ENCODE measurements at regions not wholly inside any gene's neighbourhood (a gene's known extent, or its start where the extent isn't known, plus 50 kb on each side); places are given as distances from the start of the nearest gene placed in this dataset.

DNA sequence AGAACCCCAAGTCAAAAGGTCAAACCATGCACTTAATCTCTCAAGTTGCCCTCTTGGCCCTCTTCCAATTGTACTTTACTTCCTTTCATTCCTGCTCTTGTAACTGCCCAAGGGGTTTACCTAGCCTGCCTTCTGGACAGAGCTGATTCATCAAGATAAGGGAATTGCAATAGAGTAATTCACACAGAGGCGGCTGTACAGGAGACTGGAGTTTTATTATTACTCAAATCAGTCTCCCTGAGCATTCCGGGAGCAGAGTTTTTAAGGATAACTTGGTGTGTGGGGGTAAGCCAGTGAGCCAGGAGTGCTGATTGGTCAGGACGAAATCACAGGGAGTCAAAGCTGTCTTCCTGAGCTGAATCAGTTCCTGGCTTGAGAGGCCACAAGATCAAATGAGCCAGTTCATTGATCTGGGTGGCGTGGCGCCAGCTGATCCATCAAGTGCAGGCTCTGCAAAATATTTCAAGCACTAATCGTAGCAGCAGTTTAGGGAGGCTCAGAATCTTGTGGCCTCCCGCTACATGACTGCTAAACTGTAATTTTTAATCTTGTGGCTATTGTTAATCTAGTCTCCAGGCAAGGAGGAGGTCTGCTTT, 590.0 kb downstream of the EPHA3 start:
- no peak for DNase-seq
- ChIA-PET CTCF (no interaction called here), POLR2A (no interaction called here)
- Histone ChIP-seq H3K27me3 (replicated peaks in 2 of 5; ENCODE audit: control insufficient read depth in 4 of 5, insufficient read depth in 5 of 5, low read length in 4 of 5) (no peaks in the 10 kb centered on the region), H3K4me1 (ENCODE audit: control extremely low read depth in 1 of 4, control insufficient read depth in 4 of 4, insufficient read depth in 4 of 4, low read length in 3 of 4) (no peaks in the 10 kb centered on the region), H3K36me3 (ENCODE audit: control insufficient read depth in 4 of 4, insufficient read depth in 4 of 4, low read length in 3 of 4) (no peaks in the 10 kb centered on the region), H3K9me3 (ENCODE audit: control extremely low read depth in 1 of 5, control insufficient read depth in 4 of 5, insufficient read depth in 2 of 5, low read depth in 1 of 5, low read length in 4 of 5) (peaks cover 0 to 5% (median 0%) of the 10 kb centered on the region in 5 experiments), H3K27ac (ENCODE audit: insufficient read depth in 1 of 2, low read depth in 1 of 2, low read length in 2 of 2, poor library complexity in 1 of 2, severe bottlenecking in 2 of 2) (no peak overlapping the region), H3K4me3 (ENCODE audit: control insufficient read depth in 1 of 7, extremely low read depth in 1 of 7, insufficient read depth in 4 of 7, low read depth in 2 of 7, low read length in 6 of 7) (no peak overlapping the region)
- 100% methylated on average over 6 of the region's 7 CpGs for WGBS (ENCODE audit: insufficient coverage)

GRCh38 chr3:89698208-89698830, 590.9 kb downstream of the EPHA3 start:
- H3K9me3 ChIP-seq (ENCODE audit: control extremely low read depth in 1 of 5, control insufficient read depth in 4 of 5, insufficient read depth in 2 of 5, low read depth in 1 of 5, low read length in 4 of 5): peaks cover 0 to 5% (median 0%) of the 10 kb centered on the region in 5 experiments
- 90% methylated on average over 2 of the region's 3 CpGs for WGBS (ENCODE audit: insufficient coverage)
- POLR2A ChIA-PET: no interaction called here

GRCh38 chr3:89699229-89699628, 591.8 kb downstream of the EPHA3 start:
- H3K4me1 ChIP-seq (ENCODE audit: control extremely low read depth in 1 of 4, control insufficient read depth in 4 of 4, insufficient read depth in 4 of 4, low read length in 3 of 4): no peaks in the 10 kb centered on the region
- 100% methylated on average over 4 of the region's 4 CpGs for WGBS (ENCODE audit: insufficient coverage)

More at GRCh38 chr3:89698208-89698830, 590.9 kb downstream of the EPHA3 start:
- no peak for DNase-seq
- CTCF ChIA-PET: no interaction called here
- Histone ChIP-seq H3K4me1 (ENCODE audit: control extremely low read depth in 1 of 4, control insufficient read depth in 4 of 4, insufficient read depth in 4 of 4, low read length in 3 of 4) (no peaks in the 10 kb centered on the region), H3K36me3 (ENCODE audit: control insufficient read depth in 4 of 4, insufficient read depth in 4 of 4, low read length in 3 of 4) (no peaks in the 10 kb centered on the region), H3K4me3 (ENCODE audit: control insufficient read depth in 1 of 7, extremely low read depth in 1 of 7, insufficient read depth in 4 of 7, low read depth in 2 of 7, low read length in 6 of 7) (no peak overlapping the region), H3K27ac (ENCODE audit: insufficient read depth in 1 of 2, low read depth in 1 of 2, low read length in 2 of 2, poor library complexity in 1 of 2, severe bottlenecking in 2 of 2) (no peak overlapping the region), H3K27me3 (replicated peaks in 2 of 5; ENCODE audit: control insufficient read depth in 4 of 5, insufficient read depth in 5 of 5, low read length in 4 of 5) (no peaks in the 10 kb centered on the region)

GRCh38 chr3:89699771-89700170, 592.4 kb downstream of the EPHA3 start:
- Histone ChIP-seq H3K36me3 (ENCODE audit: control insufficient read depth in 4 of 4, insufficient read depth in 4 of 4, low read length in 3 of 4) (no peaks in the 10 kb centered on the region), H3K27ac (ENCODE audit: insufficient read depth in 1 of 2, low read depth in 1 of 2, low read length in 2 of 2, poor library complexity in 1 of 2, severe bottlenecking in 2 of 2) (no peak overlapping the region), H3K4me1 (ENCODE audit: control extremely low read depth in 1 of 4, control insufficient read depth in 4 of 4, insufficient read depth in 4 of 4, low read length in 3 of 4) (no peaks in the 10 kb centered on the region), H3K4me3 (ENCODE audit: control insufficient read depth in 1 of 7, extremely low read depth in 1 of 7, insufficient read depth in 4 of 7, low read depth in 2 of 7, low read length in 6 of 7) (no peak overlapping the region), H3K27me3 (replicated peaks in 2 of 5; ENCODE audit: control insufficient read depth in 4 of 5, insufficient read depth in 5 of 5, low read length in 4 of 5) (no peaks in the 10 kb centered on the region), H3K9me3 (ENCODE audit: control extremely low read depth in 1 of 5, control insufficient read depth in 4 of 5, insufficient read depth in 2 of 5, low read depth in 1 of 5, low read length in 4 of 5) (peaks cover 0 to 5% (median 0%) of the 10 kb centered on the region in 5 experiments)
- no peak for DNase-seq
- ChIA-PET POLR2A (no interaction called here), CTCF (no interaction called here)
- WGBS (ENCODE audit: insufficient coverage): 100% methylated on average over 1 of the region's 1 CpG

More at GRCh38 chr3:89699229-89699628, 591.8 kb downstream of the EPHA3 start:
- Histone ChIP-seq H3K9me3 (ENCODE audit: control extremely low read depth in 1 of 5, control insufficient read depth in 4 of 5, insufficient read depth in 2 of 5, low read depth in 1 of 5, low read length in 4 of 5) (peaks cover 0 to 5% (median 0%) of the 10 kb centered on the region in 5 experiments), H3K36me3 (ENCODE audit: control insufficient read depth in 4 of 4, insufficient read depth in 4 of 4, low read length in 3 of 4) (no peaks in the 10 kb centered on the region), H3K27ac (ENCODE audit: insufficient read depth in 1 of 2, low read depth in 1 of 2, low read length in 2 of 2, poor library complexity in 1 of 2, severe bottlenecking in 2 of 2) (no peak overlapping the region), H3K27me3 (replicated peaks in 2 of 5; ENCODE audit: control insufficient read depth in 4 of 5, insufficient read depth in 5 of 5, low read length in 4 of 5) (no peaks in the 10 kb centered on the region), H3K4me3 (ENCODE audit: control insufficient read depth in 1 of 7, extremely low read depth in 1 of 7, insufficient read depth in 4 of 7, low read depth in 2 of 7, low read length in 6 of 7) (no peak overlapping the region)
- ChIA-PET CTCF (no interaction called here), POLR2A (interaction anchor here (0.6 kb wide), 1 partner anchor 233 kb away, joined by 4 read pairs; no protein-coding TSS in a partner anchor)
- no peak for DNase-seq

DNA sequence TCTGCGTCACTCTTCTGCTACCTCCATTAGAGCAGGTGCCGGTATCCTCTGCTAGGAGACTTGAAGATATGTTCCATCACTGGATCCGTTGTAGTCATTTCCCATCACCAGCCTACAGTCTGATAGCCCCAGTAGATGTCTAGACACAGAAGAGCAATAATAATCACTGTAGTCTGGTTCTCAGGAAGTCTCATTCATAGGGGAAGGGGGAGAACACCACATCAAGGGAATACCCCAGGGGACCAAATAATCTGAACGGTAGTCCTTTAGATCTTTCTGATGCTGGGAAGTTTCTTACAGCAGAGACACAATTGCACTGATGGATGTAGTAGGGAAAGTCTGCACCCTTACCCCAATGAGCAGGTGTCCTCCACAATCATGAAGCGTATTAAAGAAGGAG, 595.0 kb downstream of the EPHA3 start:
- WGBS (ENCODE audit: insufficient coverage): 96% methylated on average over 5 of the region's 5 CpGs
- H3K4me1 ChIP-seq (ENCODE audit: control extremely low read depth in 1 of 4, control insufficient read depth in 4 of 4, insufficient read depth in 4 of 4, low read length in 3 of 4): no peaks in the 10 kb centered on the region
- peaks cover 0 to 5% (median 0%) of the 10 kb centered on the region in 5 experiments for H3K9me3 ChIP-seq (ENCODE audit: control extremely low read depth in 1 of 5, control insufficient read depth in 4 of 5, insufficient read depth in 2 of 5, low read depth in 1 of 5, low read length in 4 of 5)
- no peaks in the 10 kb centered on the region for H3K27me3 ChIP-seq (replicated peaks in 2 of 5; ENCODE audit: control insufficient read depth in 4 of 5, insufficient read depth in 5 of 5, low read length in 4 of 5)
- H3K36me3 ChIP-seq (ENCODE audit: control insufficient read depth in 4 of 4, insufficient read depth in 4 of 4, low read length in 3 of 4): no peaks in the 10 kb centered on the region
- no peak overlapping the region for H3K4me3 ChIP-seq (ENCODE audit: control insufficient read depth in 1 of 7, extremely low read depth in 1 of 7, insufficient read depth in 4 of 7, low read depth in 2 of 7, low read length in 6 of 7)
- CTCF ChIA-PET: no interaction called here
- no peak overlapping the region for H3K27ac ChIP-seq (ENCODE audit: insufficient read depth in 1 of 2, low read depth in 1 of 2, low read length in 2 of 2, poor library complexity in 1 of 2, severe bottlenecking in 2 of 2)
- DNase-seq: no peak
- POLR2A ChIA-PET: no interaction called here

DNA sequence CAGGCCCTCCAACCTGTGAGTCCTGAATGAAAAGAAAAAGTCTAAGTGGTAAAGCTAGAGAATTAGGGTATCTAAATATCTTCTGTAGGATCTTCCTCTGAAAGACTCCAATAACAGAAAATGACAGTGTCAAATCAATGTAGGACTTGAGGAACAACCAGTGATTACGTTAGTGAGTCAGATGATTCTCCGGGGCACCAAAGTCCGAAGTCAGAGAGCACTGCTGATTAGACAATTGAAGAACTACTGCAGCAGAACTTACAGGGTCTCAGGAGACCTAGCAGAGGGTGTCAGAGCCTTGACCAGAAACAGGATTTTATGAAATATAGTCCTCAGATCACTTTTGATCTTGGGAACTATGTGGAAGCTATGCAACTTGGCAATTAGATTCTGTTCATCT, 605.8 kb downstream of the EPHA3 start:
- Histone ChIP-seq H3K4me3 (ENCODE audit: control insufficient read depth in 1 of 7, extremely low read depth in 1 of 7, insufficient read depth in 4 of 7, low read depth in 2 of 7, low read length in 6 of 7) (no peak overlapping the region), H3K4me1 (ENCODE audit: control extremely low read depth in 1 of 4, control insufficient read depth in 4 of 4, insufficient read depth in 4 of 4, low read length in 3 of 4) (no peaks in the 10 kb centered on the region), H3K9me3 (ENCODE audit: control extremely low read depth in 1 of 5, control insufficient read depth in 4 of 5, insufficient read depth in 2 of 5, low read depth in 1 of 5, low read length in 4 of 5) (no peaks in the 10 kb centered on the region), H3K27me3 (replicated peaks in 2 of 5; ENCODE audit: control insufficient read depth in 4 of 5, insufficient read depth in 5 of 5, low read length in 4 of 5) (no peaks in the 10 kb centered on the region), H3K36me3 (ENCODE audit: control insufficient read depth in 4 of 4, insufficient read depth in 4 of 4, low read length in 3 of 4) (no peaks in the 10 kb centered on the region), H3K27ac (ENCODE audit: insufficient read depth in 1 of 2, low read depth in 1 of 2, low read length in 2 of 2, poor library complexity in 1 of 2, severe bottlenecking in 2 of 2) (no peak overlapping the region)
- ChIA-PET CTCF (no interaction called here), POLR2A (no interaction called here)
- WGBS (ENCODE audit: insufficient coverage): 97% methylated on average over 3 of the region's 3 CpGs
- no peak for DNase-seq

GRCh38 chr3:89714237-89714636, 606.8 kb downstream of the EPHA3 start:
- Histone ChIP-seq H3K27me3 (replicated peaks in 2 of 5; ENCODE audit: control insufficient read depth in 4 of 5, insufficient read depth in 5 of 5, low read length in 4 of 5) (no peaks in the 10 kb centered on the region), H3K27ac (ENCODE audit: insufficient read depth in 1 of 2, low read depth in 1 of 2, low read length in 2 of 2, poor library complexity in 1 of 2, severe bottlenecking in 2 of 2) (no peak overlapping the region), H3K36me3 (ENCODE audit: control insufficient read depth in 4 of 4, insufficient read depth in 4 of 4, low read length in 3 of 4) (no peaks in the 10 kb centered on the region), H3K9me3 (ENCODE audit: control extremely low read depth in 1 of 5, control insufficient read depth in 4 of 5, insufficient read depth in 2 of 5, low read depth in 1 of 5, low read length in 4 of 5) (no peaks in the 10 kb centered on the region), H3K4me1 (ENCODE audit: control extremely low read depth in 1 of 4, control insufficient read depth in 4 of 4, insufficient read depth in 4 of 4, low read length in 3 of 4) (no peaks in the 10 kb centered on the region), H3K4me3 (ENCODE audit: control insufficient read depth in 1 of 7, extremely low read depth in 1 of 7, insufficient read depth in 4 of 7, low read depth in 2 of 7, low read length in 6 of 7) (no peak overlapping the region)
- WGBS (ENCODE audit: insufficient coverage): no CpG with 5 or more reads among the region's 1 CpG
- POLR2A ChIA-PET: no interaction called here
- no peak for DNase-seq
- CTCF ChIA-PET: no interaction called here

All from common myeloid progenitor, CD34-positive (primary cell).